Nephron progenitor cell (in vitro differentiated cells): ENCODE measurements at regions not wholly inside any gene's neighbourhood (a gene's known extent, or its start where the extent isn't known, plus 50 kb on each side); places are given as distances from the start of the nearest gene placed in this dataset.

Experiments used
- DNase-seq: peaks from one replicate; pipeline ENCODE4 v3.0.0; 2021
- H3K27ac Mint-ChIP-seq: 2 replicates; pipeline ENCODE4 v1.8.0; 2021; ENCODE audit warnings: mild to moderate bottlenecking, moderate library complexity, mixed read lengths
- H3K27me3 Mint-ChIP-seq: 2 replicates; pipeline ENCODE4 v1.8.0; 2021; ENCODE audit warnings: mild to moderate bottlenecking, low read depth, mixed read lengths; ENCODE audit not compliant: poor library complexity
- H3K36me3 Mint-ChIP-seq: 2 replicates; pipeline ENCODE4 v1.8.0; 2021; ENCODE audit warnings: low read depth, mixed read lengths
- H3K4me1 Mint-ChIP-seq: 2 replicates; pipeline ENCODE4 v1.8.0; 2021; ENCODE audit warnings: mixed read lengths
- H3K4me3 Mint-ChIP-seq: 2 replicates; pipeline ENCODE4 v1.8.0; 2021; ENCODE audit warnings: mild to moderate bottlenecking, moderate library complexity, mixed read lengths
- H3K9me3 Mint-ChIP-seq: 2 replicates; pipeline ENCODE4 v1.8.0; 2021; ENCODE audit warnings: mild to moderate bottlenecking, moderate library complexity, mixed read lengths
- TF ChIP-seq, protein P1 (sequence below): fragments of 200-600 bp; sonication (generic); IDR thresholded peaks from 2 replicates; pipeline ENCODE4 v1.5.0; 2021; ENCODE audit warnings: antibody characterized with exemption

DNA sequence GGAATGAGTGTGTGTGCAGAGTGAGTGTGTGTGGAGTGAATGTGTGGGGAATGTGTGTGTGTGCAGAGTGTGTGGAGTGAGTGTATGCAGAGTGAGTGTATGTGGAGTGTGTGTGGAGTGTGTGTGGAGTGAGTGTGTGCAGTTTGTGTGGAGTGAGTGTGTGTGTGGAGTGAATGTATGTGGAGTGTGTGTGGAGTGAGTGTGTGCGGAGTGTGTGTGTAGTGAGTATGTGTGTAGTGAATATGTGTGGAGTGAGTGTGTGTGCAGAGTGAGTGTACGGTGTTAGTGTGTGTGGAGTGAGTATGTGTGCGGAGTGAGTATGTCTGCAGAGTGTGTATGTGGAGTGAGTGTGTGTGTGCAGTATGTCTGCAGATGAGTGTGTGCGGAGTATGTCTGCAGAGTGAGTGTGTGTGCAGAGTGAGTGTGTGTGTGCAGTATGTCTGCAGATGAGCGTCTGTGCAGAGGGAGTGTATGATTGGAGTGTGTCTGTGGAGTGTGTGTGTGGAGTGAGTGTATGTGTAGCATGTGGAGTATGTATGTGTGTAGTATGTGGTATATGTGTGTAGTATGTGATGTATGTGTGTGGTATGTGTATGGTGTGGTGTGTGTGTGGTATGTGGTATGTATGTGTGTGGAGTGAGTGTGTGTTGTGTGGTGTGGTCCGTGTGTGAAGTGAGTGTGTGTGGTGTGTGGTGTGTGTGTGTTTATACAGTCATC is 59.7 kb upstream of the CLDN14 start:
- DNase-seq, result no peak
- no peak overlapping the region for H3K4me3 Mint-ChIP-seq
- H3K4me1 Mint-ChIP-seq, result peaks cover 18% of the 10 kb centered on the region
- peaks cover 5% of the 10 kb centered on the region for H3K27me3 Mint-ChIP-seq
- TF ChIP-seq, protein P1, sequence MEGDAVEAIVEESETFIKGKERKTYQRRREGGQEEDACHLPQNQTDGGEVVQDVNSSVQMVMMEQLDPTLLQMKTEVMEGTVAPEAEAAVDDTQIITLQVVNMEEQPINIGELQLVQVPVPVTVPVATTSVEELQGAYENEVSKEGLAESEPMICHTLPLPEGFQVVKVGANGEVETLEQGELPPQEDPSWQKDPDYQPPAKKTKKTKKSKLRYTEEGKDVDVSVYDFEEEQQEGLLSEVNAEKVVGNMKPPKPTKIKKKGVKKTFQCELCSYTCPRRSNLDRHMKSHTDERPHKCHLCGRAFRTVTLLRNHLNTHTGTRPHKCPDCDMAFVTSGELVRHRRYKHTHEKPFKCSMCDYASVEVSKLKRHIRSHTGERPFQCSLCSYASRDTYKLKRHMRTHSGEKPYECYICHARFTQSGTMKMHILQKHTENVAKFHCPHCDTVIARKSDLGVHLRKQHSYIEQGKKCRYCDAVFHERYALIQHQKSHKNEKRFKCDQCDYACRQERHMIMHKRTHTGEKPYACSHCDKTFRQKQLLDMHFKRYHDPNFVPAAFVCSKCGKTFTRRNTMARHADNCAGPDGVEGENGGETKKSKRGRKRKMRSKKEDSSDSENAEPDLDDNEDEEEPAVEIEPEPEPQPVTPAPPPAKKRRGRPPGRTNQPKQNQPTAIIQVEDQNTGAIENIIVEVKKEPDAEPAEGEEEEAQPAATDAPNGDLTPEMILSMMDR, result no peak
- H3K9me3 Mint-ChIP-seq, result no peaks in the 10 kb centered on the region
- H3K27ac Mint-ChIP-seq, result no peak overlapping the region
- H3K36me3 Mint-ChIP-seq, result no peaks in the 10 kb centered on the region

DNA sequence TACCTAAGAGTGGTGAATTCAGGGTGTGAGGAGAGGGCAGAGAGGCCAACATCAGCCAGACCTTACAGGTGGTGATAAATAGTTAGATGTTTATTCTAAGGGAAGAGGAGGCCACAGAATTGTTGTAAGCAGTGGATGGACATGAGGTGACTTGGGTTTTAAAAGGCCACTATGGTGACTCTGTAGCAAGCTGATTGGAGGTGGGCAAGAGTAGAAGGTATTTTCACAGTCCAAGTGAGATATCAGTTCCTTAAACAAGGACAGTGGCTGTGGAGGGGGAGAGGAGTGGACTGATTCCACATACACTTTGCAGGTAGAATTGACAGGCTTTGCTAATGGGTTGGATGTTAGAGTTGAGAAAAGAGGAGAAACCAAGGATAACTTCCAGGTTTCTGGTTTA is 60.8 kb upstream of the CLDN14 start:
- Mint-ChIP-seq H3K27ac (no peak overlapping the region), H3K4me1 (peaks cover 24% of the 10 kb centered on the region), H3K36me3 (no peaks in the 10 kb centered on the region), H3K4me3 (no peak overlapping the region), H3K27me3 (peaks cover 9% of the 10 kb centered on the region), H3K9me3 (no peaks in the 10 kb centered on the region)
- TF ChIP-seq, protein P1, result no peak
- DNase-seq, result no peak

DNA sequence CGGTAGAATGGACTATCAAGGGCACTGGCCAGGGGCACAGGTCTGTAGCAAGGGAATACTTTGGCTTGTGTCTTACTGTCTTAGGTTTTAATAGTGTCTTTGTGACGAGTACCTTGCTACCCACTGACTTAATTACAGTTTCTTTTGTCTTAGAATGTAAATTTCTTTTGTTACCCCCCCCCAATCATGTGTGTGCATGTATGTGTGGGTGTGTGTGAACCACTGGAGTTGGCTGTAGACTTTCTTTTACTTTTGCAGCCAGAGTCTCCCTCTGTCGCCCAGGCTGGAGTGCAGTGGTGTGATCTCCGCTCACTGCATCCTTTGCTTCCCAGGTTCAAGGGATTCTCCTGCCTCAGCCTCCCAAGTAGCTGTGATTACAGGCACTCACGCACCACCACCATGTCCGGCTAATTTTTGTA is 61.8 kb upstream of the CLDN14 start:
- H3K27me3 Mint-ChIP-seq, result peaks cover 15% of the 10 kb centered on the region
- H3K4me3 Mint-ChIP-seq, result no peak overlapping the region
- H3K36me3 Mint-ChIP-seq, result no peaks in the 10 kb centered on the region
- no peak for DNase-seq
- no peak overlapping the region for H3K27ac Mint-ChIP-seq
- no peaks in the 10 kb centered on the region for H3K9me3 Mint-ChIP-seq
- TF ChIP-seq, protein P1, result no peak
- H3K4me1 Mint-ChIP-seq, result peaks cover 26% of the 10 kb centered on the region

- Mint-ChIP-seq H3K36me3 (no peaks in the 10 kb centered on the region), H3K4me1 (peaks cover 26% of the 10 kb centered on the region), H3K4me3 (peak overlapping the region; percentile 44), H3K27ac (no peak overlapping the region), H3K9me3 (no peaks in the 10 kb centered on the region), H3K27me3 (peaks cover 22% of the 10 kb centered on the region)
- TF ChIP-seq, protein P1, result no peak
- no peak for DNase-seq
These were observed 62.6 kb upstream of the CLDN14 start for GRCh38 chr21:36542312-36543101.

DNA sequence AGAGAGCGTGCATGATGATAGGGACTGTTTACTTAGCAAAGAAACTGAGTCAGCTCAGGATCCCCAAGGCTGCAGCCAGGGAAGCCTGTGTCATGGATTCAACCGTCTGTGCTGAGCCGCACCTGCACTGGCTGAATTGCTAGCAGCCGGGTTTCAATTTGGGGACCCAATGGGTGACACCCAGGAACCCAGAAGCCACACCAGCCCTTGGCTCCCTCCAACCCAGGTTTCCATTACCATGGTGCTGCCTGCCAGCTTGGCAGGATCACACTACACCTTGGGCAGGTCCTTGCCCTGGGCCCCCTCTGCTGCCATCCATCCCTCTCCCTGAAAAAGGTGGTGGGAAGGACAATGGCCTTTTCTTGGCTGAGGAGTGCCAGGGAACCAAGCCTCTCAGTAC is 64.0 kb upstream of the CLDN14 start:
- Mint-ChIP-seq H3K4me1 (peaks cover 26% of the 10 kb centered on the region), H3K27ac (no peak overlapping the region), H3K9me3 (no peaks in the 10 kb centered on the region), H3K27me3 (peaks cover 27% of the 10 kb centered on the region), H3K4me3 (no peak overlapping the region), H3K36me3 (no peaks in the 10 kb centered on the region)
- DNase-seq, result no peak
- TF ChIP-seq, protein P1, result no peak
